OCI-LY7 (cell line): ENCODE measurements at regions not wholly inside any gene's neighbourhood (a gene's known extent, or its start where the extent isn't known, plus 50 kb on each side); places are given as distances from the start of the nearest gene placed in this dataset.

ENCODE experiments used
- CTCF ChIP-seq: fragments of 200-600 bp; sonication (generic); conservative IDR thresholded peaks from 2 replicates; pipeline ENCODE4 v1.5.1; 2014; ENCODE audit warnings: mild to moderate bottlenecking, antibody characterized with exemption, low read length, moderate library complexity, mixed read lengths
- EZH2phosphoT487 ChIP-seq: fragments of 200-600 bp; sonication (generic); IDR thresholded peaks from 2 replicates; pipeline ENCODE4 v1.6.1; 2018; ENCODE audit warnings: low read depth, borderline replicate concordance, mild to moderate bottlenecking, mixed run types, antibody characterized with exemption, low read length, moderate library complexity, mixed read lengths

- TF ChIP-seq CTCF (no peak), EZH2phosphoT487 (no peak)
Observed at GRCh38 chr14:100640471-100641273, 53.5 kb upstream of the BEGAIN start.
